Activated naive CD4-positive, alpha-beta T cell treated with anti-CD3 and anti-CD28 coated beads for 36 hours (primary cell): ENCODE measurements at regions not wholly inside any gene's neighbourhood (a gene's known extent, or its start where the extent isn't known, plus 50 kb on each side); places are given as distances from the start of the nearest gene placed in this dataset.

ENCODE experiments used
- CTCF ChIA-PET: fragments of 350-600 bp; sonication (Branson Sonifier 250); formaldehyde crosslinking; loops from one replicate; lab custom pipeline; 2021; ENCODE audit warnings: antibody characterized with exemption; lab: Charles Lee
- DNase-seq: peaks from one replicate; pipeline ENCODE4 v3.0.0-alpha.2; 2020
- H3K27ac Mint-ChIP-seq: one replicate; pipeline ENCODE4 v1.8.0; 2021; ENCODE audit warnings: mild to moderate bottlenecking, mixed read lengths
- H3K27me3 Mint-ChIP-seq: one replicate; pipeline ENCODE4 v1.8.0; 2021; ENCODE audit warnings: low read depth, mixed read lengths
- H3K36me3 Mint-ChIP-seq: one replicate; pipeline ENCODE4 v1.8.0; 2021; ENCODE audit warnings: low read depth, mixed read lengths
- H3K4me1 Mint-ChIP-seq: one replicate; pipeline ENCODE4 v1.8.0; 2021; ENCODE audit warnings: low read depth, mixed read lengths
- H3K4me3 Mint-ChIP-seq: one replicate; pipeline ENCODE4 v1.8.0; 2021; ENCODE audit warnings: mild to moderate bottlenecking, moderate library complexity, mixed read lengths
- H3K9me3 Mint-ChIP-seq: one replicate; pipeline ENCODE4 v1.8.0; 2021; ENCODE audit warnings: mixed read lengths
- intact Hi-C: fragments of 100-400 bp; cut with micrococcal nuclease; formaldehyde crosslinking; loops from one replicate; pipeline ENCODE4 v1.15.1; 2023

DNA sequence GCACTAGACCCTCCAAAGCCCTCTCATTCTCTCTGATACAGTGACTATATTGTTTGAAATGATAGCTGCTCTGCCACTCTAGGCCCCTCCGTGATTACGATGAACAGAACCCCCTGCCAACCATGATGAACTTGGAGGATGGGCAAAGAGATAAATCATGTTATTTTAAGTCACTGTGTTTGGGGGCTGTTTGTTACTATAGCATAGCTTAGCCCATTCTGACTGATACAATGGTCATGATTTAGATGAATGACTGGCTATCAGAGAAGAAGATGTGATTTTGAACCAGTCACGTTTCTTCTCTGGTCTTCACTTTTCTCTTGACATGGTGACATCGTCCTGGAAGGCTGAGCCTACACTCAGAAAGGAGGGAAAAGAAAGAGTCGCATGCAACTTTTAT lies 95.4 kb upstream of the HABP2 start:
- no peak overlapping the region for H3K27ac Mint-ChIP-seq
- H3K9me3 Mint-ChIP-seq: no peaks in the 10 kb centered on the region
- intact Hi-C loops: loop anchor here (10.0 kb wide), 1 partner anchor 983 kb away; no protein-coding TSS in a partner anchor
- H3K27me3 Mint-ChIP-seq: peaks cover 19% of the 10 kb centered on the region
- H3K4me1 Mint-ChIP-seq: no peaks in the 10 kb centered on the region
- CTCF ChIA-PET: no interaction called here
- no peak overlapping the region for H3K4me3 Mint-ChIP-seq
- H3K36me3 Mint-ChIP-seq: no peaks in the 10 kb centered on the region
- DNase-seq: no peak

DNA sequence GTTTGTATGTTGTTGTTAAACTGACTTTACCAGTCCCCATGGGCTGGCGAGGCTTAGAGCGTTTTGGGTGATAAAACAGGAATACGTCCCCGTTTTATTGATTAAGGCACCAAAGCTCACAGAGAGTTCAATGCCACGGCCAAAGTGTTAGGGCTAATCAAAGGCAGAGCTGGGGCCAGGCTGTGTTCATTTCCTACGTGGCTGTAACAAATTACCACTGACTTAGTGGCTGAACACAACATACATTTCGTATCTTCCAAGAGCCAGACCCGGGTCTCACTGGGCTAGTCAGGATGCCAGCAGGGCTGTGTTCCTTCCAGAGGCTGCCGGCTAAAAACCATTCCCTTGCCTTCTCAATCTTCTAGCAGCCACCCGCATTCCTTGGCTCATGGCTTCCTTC lies 94.4 kb upstream of the HABP2 start:
- intact Hi-C loops: loop anchor here (10.0 kb wide), 1 partner anchor 984 kb away; no protein-coding TSS in a partner anchor
- peaks cover 19% of the 10 kb centered on the region for H3K27me3 Mint-ChIP-seq
- no peak overlapping the region for H3K4me3 Mint-ChIP-seq
- no peak for DNase-seq
- H3K4me1 Mint-ChIP-seq: no peaks in the 10 kb centered on the region
- H3K9me3 Mint-ChIP-seq: no peaks in the 10 kb centered on the region
- H3K36me3 Mint-ChIP-seq: no peaks in the 10 kb centered on the region
- CTCF ChIA-PET: interaction anchor here (0.6 kb wide), 1 partner anchor 74 kb away, joined by 3 read pairs; no protein-coding TSS in a partner anchor
- H3K27ac Mint-ChIP-seq: no peak overlapping the region

DNA sequence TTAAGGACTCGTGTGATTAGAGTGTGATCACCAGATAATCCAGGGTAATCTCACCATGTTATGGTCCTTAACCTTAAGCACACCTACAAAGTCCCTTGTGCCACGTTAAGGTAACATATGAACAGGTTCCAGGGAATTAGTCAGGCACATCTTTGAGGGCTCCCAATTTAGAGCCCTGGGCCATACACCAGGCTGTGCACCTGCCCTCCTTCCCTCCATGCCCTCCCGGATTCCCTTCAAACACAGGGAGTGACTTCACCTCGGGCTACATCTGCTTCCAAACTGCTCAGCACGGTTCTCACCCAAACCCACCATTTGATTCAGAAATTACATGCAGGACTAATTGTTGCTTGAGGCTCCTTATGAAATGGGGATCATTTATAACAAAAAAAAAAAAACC lies 93.9 kb upstream of the HABP2 start:
- Mint-ChIP-seq H3K4me3 (no peak overlapping the region), H3K36me3 (no peaks in the 10 kb centered on the region), H3K27me3 (peaks cover 15% of the 10 kb centered on the region), H3K9me3 (no peaks in the 10 kb centered on the region), H3K27ac (no peak overlapping the region), H3K4me1 (no peaks in the 10 kb centered on the region)
- CTCF ChIA-PET: interaction anchor here (0.6 kb wide), 2 partner anchors 74 to 226 kb away, joined by 3 read pairs; no protein-coding TSS in a partner anchor
- intact Hi-C loops: loop anchor here (10.0 kb wide), 1 partner anchor 984 kb away; no protein-coding TSS in a partner anchor
- no peak for DNase-seq

DNA sequence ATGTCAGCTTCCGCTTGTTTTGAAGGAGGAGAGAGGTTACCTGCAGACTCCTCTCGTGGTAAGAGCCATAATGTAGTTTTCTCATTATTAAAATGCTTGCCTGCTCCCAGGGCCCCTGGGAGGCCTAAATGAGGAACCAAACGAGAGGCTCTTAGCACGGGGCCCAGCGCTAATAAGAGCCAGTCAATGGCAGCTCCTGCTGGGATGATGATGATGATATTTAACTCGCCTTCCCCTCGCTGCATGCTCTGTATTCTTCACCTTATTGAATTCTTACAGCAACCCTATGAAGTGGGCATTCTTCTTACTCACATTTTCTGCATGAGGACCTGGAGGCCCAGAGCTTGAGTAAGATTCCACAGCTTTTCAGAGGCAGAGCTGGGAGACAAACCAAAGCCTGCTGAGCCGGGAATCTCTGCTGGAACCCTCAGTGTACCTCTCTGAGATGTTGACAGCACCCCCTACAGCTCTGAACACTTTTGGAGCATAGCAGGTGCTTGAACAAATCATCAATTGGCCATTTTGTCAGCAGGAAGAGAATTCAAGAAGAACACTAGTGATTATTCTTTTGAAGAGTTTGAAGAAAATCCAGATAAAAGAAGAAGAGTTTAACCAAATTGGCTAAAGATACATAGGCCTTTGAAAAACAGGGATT lies 93.1 kb upstream of the HABP2 start:
- DNase-seq: no peak
- Mint-ChIP-seq H3K4me3 (no peak overlapping the region), H3K36me3 (no peaks in the 10 kb centered on the region), H3K4me1 (no peaks in the 10 kb centered on the region), H3K27me3 (peaks cover 17% of the 10 kb centered on the region), H3K27ac (no peak overlapping the region), H3K9me3 (no peaks in the 10 kb centered on the region)
- CTCF ChIA-PET: interaction anchor here (0.6 kb wide), 1 partner anchor 227 kb away, joined by 3 read pairs; no protein-coding TSS in a partner anchor
- intact Hi-C loops: loop anchor here (10.0 kb wide), 1 partner anchor 985 kb away; no protein-coding TSS in a partner anchor

DNA sequence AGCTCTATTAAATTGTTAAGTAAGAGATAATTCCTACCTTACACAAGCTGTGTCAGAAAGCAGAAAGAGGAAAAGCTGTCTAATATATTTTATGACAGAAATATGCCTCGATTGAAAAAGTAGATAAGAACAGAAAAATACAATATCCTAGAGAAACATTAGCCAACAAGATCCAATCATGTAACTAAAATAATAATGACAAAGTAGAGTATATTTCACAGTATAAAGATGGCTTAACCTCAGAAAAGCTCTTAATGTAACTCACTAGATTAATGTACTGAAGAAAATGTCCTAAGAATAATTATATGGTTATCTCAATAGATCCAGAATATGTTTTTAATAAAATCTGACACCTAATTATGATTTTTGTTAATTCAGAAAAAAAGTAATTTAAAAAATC lies 89.8 kb upstream of the HABP2 start:
- Mint-ChIP-seq H3K27me3 (peaks cover 15% of the 10 kb centered on the region), H3K27ac (no peak overlapping the region)

GRCh38 chr10:113463777-113464176 lies 89.1 kb upstream of the HABP2 start:
- no peaks in the 10 kb centered on the region for H3K4me1 Mint-ChIP-seq
- H3K4me3 Mint-ChIP-seq: no peak overlapping the region
- no peaks in the 10 kb centered on the region for H3K9me3 Mint-ChIP-seq
- H3K27me3 Mint-ChIP-seq: peaks cover 15% of the 10 kb centered on the region
- intact Hi-C loops: no loop called here
- no peak overlapping the region for H3K27ac Mint-ChIP-seq
- CTCF ChIA-PET: interaction anchor here (1.2 kb wide), 1 partner anchor 57 kb away, joined by 4 read pairs; no protein-coding TSS in a partner anchor
- H3K36me3 Mint-ChIP-seq: no peaks in the 10 kb centered on the region
- DNase-seq: no peak

More for the DNA sequence above, 89.8 kb upstream of the HABP2 start:
- CTCF ChIA-PET: no interaction called here
- DNase-seq: no peak
- Mint-ChIP-seq H3K4me1 (no peaks in the 10 kb centered on the region), H3K9me3 (no peaks in the 10 kb centered on the region), H3K4me3 (no peak overlapping the region), H3K36me3 (no peaks in the 10 kb centered on the region)
- intact Hi-C loops: no loop called here

DNA sequence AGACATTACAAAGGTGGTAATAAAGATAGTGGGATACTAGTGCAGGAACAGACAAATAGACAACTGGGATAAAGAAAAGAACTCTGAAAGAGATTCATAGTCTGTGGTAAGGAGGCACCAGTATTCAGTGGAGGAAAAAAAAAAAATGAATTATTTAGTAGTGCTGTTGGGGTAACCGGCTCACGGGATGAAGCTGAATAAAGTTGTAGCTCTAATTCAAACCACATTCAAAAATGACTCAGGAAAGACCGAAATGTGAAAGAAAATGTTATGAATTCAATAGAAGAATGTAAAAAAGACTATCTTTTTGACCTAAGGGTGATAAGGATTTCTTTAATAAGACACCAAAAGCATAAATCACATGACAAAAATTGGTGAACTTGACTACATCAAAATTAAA lies 83.1 kb upstream of the HABP2 start:
- DNase-seq: no peak
- H3K4me3 Mint-ChIP-seq: no peak overlapping the region
- H3K27ac Mint-ChIP-seq: no peak overlapping the region
- intact Hi-C loops: no loop called here
- H3K4me1 Mint-ChIP-seq: no peaks in the 10 kb centered on the region
- peaks cover 1% of the 10 kb centered on the region for H3K9me3 Mint-ChIP-seq
- peaks cover under 1% of the 10 kb centered on the region for H3K27me3 Mint-ChIP-seq
- CTCF ChIA-PET: interaction anchor here (0.6 kb wide), 1 partner anchor 94 kb away, joined by 3 read pairs; no protein-coding TSS in a partner anchor
- H3K36me3 Mint-ChIP-seq: no peaks in the 10 kb centered on the region

DNA sequence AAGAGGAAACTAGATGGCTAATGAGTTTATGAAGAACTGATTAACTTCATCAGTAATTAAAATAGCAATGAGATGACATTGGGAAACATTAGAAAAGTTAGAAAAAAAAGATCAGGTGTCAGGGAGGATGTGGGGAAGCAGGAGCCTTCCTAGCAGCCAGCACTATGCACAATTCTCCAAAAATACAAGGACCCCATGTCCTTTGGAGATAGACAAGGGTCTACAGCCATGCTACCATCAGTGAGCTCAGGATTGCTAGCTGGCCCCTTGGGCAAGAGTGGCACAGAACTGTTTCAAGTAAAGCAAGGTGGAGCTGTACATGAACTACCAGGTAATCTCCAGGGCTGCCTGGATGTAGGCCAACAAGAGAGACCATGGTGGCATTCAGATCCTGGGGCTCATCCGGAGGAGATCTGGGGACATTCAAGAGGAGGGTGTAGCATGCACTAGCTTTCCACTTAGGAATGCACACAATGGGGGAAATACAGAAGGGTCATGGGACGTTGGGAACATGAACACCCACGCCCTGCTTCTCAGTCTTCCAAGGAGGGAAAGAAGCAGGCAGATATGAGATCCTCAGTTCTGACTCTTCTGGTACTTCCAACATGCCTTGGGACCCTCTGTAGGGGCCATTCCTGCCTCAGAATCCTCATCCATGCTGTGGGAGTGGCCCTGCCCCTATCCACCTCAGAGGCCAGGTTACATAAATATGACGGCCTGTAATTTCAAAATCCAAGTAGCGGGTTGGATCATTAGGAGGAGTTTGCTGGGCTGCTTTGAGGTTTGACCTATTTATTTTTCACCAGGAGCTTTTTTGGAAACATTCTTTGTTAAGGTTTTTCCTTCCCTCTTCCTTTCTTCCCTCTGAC lies 82.2 kb upstream of the HABP2 start:
- H3K27me3 Mint-ChIP-seq: peaks cover 5% of the 10 kb centered on the region
- CTCF ChIA-PET: interaction anchor here (0.6 kb wide), 1 partner anchor 93 kb away, joined by 3 read pairs; no protein-coding TSS in a partner anchor
- H3K4me1 Mint-ChIP-seq: no peaks in the 10 kb centered on the region
- intact Hi-C loops: no loop called here
- no peak overlapping the region for H3K4me3 Mint-ChIP-seq
- H3K27ac Mint-ChIP-seq: no peak overlapping the region
- H3K9me3 Mint-ChIP-seq: peaks cover 1% of the 10 kb centered on the region
- no peak for DNase-seq
- H3K36me3 Mint-ChIP-seq: no peaks in the 10 kb centered on the region

GRCh38 chr10:113471241-113471996 lies 81.4 kb upstream of the HABP2 start:
- CTCF ChIA-PET: no interaction called here
- peaks cover 5% of the 10 kb centered on the region for H3K27me3 Mint-ChIP-seq
- H3K4me3 Mint-ChIP-seq: no peak overlapping the region
- peaks cover 1% of the 10 kb centered on the region for H3K9me3 Mint-ChIP-seq
- no peak overlapping the region for H3K27ac Mint-ChIP-seq
- H3K36me3 Mint-ChIP-seq: no peaks in the 10 kb centered on the region
- intact Hi-C loops: no loop called here
- no peaks in the 10 kb centered on the region for H3K4me1 Mint-ChIP-seq
- DNase-seq: no peak

DNA sequence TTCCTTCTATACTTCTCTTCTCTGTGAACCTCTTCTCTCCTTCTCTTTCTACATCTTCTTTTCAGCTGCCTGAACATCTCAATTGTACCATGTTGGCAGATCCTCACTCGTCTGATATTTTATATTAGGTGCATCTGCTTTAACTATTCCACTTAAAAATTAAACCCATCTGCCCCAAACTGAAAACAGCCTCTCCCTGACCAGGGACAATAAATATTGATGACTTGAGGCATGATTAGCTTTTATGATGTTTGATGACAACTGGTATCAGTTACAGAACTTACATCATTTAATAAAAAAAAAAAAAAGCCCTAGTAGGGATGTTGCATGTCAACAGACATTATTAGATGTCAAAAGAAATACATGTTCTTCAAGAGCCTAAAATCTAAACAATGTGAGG lies 79.8 kb upstream of the HABP2 start:
- no peaks in the 10 kb centered on the region for H3K4me1 Mint-ChIP-seq
- H3K9me3 Mint-ChIP-seq: peaks cover 1% of the 10 kb centered on the region
- no peaks in the 10 kb centered on the region for H3K36me3 Mint-ChIP-seq
- intact Hi-C loops: no loop called here
- peaks cover 5% of the 10 kb centered on the region for H3K27me3 Mint-ChIP-seq
- no peak overlapping the region for H3K27ac Mint-ChIP-seq
- no peak overlapping the region for H3K4me3 Mint-ChIP-seq
- no peak for DNase-seq
- CTCF ChIA-PET: no interaction called here

GRCh38 chr10:113473851-113474250 lies 79.0 kb upstream of the HABP2 start:
- peaks cover 5% of the 10 kb centered on the region for H3K27me3 Mint-ChIP-seq
- intact Hi-C loops: no loop called here
- no peak overlapping the region for H3K27ac Mint-ChIP-seq
- no peaks in the 10 kb centered on the region for H3K36me3 Mint-ChIP-seq
- no peak overlapping the region for H3K4me3 Mint-ChIP-seq
- DNase-seq: no peak
- no peaks in the 10 kb centered on the region for H3K4me1 Mint-ChIP-seq
- H3K9me3 Mint-ChIP-seq: peaks cover 1% of the 10 kb centered on the region
- CTCF ChIA-PET: no interaction called here

DNA sequence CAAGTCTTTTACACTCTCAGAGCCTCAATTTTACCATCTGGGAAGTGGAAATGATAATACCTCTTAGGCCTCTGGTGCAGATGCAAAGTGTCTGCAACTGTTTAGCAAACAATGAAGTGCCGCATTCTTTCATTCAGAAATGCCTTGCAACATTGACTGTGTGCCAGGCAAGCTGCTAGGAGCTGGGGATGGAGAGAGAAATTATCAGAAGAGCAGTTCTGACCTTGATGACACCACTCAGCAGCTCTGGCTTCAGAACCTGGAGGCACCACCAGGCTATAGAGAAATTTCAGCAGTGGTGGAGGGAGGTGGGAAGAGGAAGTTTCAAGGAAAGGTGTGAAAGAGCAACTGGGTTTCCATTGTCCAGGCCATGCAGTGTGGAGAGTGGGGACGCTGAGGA lies 78.1 kb upstream of the HABP2 start:
- Mint-ChIP-seq H3K27ac (no peak overlapping the region), H3K4me3 (no peak overlapping the region), H3K9me3 (peaks cover 7% of the 10 kb centered on the region), H3K4me1 (no peaks in the 10 kb centered on the region), H3K27me3 (peaks cover 5% of the 10 kb centered on the region), H3K36me3 (no peaks in the 10 kb centered on the region)
- intact Hi-C loops: no loop called here
- DNase-seq: no peak
- CTCF ChIA-PET: no interaction called here
